Chondrocyte (in vitro differentiated cells): ENCODE measurements at regions not wholly inside any gene's neighbourhood (a gene's known extent, or its start where the extent isn't known, plus 50 kb on each side); places are given as distances from the start of the nearest gene placed in this dataset.

ENCODE experiments used
- DNase-seq: peaks from one replicate; pipeline ENCODE4 v3.0.0; 2021; ENCODE audit warnings: mixed read lengths, low spot score
- H3K27ac Mint-ChIP-seq: one replicate; pipeline ENCODE4 v1.8.0; 2021; ENCODE audit warnings: mild to moderate bottlenecking, moderate library complexity, mixed read lengths; ENCODE audit not compliant: unreplicated experiment
- H3K27me3 Mint-ChIP-seq: 2 replicates; pipeline ENCODE4 v1.8.0; 2021; ENCODE audit warnings: low read depth, mixed read lengths
- H3K36me3 Mint-ChIP-seq: 2 replicates; pipeline ENCODE4 v1.8.0; 2021; ENCODE audit warnings: low read depth, mixed read lengths
- H3K4me1 Mint-ChIP-seq: 2 replicates; pipeline ENCODE4 v1.8.0; 2021; ENCODE audit warnings: low read depth, mild to moderate bottlenecking, mixed read lengths
- H3K4me3 Mint-ChIP-seq: one replicate; pipeline ENCODE4 v1.8.0; 2021; ENCODE audit warnings: mild to moderate bottlenecking, moderate library complexity, mixed read lengths; ENCODE audit not compliant: unreplicated experiment
- H3K9me3 Mint-ChIP-seq: 2 replicates; pipeline ENCODE4 v1.8.0; 2021; ENCODE audit warnings: low read depth, mixed read lengths
- TF ChIP-seq, protein P1 (sequence below): fragments of 200-600 bp; sonication (generic); IDR thresholded peaks from 2 replicates; pipeline ENCODE4 v1.5.0; 2021; ENCODE audit warnings: antibody characterized with exemption, mild to moderate bottlenecking, moderate library complexity

DNA sequence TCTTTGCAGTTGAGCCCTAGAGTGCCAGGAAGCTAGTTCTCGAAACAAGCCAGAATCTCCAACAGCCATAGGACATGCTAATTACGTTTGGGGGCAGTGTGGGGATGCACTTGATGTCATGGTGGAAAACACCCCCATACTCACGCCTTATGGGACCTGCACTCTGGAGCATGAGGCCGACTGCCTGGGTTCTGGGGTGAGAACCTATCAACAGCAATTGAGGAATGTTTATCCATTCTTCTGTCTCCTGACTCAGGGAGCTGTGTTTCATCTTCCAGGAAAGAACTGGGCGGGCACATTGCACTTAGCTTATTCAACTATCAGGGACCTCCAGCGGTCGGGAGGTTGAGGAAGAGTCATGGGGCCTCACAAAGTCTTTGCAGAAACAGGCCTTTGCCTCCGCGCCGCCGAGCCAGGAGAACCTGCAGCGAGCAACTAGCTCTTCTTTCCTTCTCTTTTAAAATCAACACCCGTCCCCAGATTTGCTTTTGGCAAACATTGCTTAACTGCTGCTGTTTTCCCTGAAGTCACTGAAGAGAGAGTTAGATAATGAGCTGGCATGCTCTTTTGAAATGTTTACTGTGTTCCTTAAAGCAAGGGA lies 226.1 kb upstream of the DIO3 start:
- H3K27ac Mint-ChIP-seq: no peak overlapping the region
- DNase-seq: no peak
- peaks cover 55% of the 10 kb centered on the region for H3K27me3 Mint-ChIP-seq

DNA sequence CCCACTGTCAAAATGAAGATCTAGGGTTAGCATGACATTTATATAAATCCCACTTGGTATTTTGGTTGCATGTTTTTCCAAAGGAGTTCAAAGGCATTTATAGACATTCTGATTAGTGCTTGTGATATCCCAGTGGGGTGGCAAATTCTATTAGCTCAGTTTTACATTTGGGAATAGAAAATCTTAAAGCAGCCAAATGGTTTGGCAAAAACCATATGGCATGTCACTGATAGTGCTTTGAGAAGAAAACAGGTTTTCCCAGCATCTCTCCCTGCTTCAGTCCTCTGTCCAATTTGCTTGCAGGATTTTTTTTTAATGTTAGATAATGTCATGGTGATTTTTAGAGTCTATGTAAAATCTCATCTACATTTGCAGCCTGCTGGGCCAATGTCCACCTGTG lies 225.1 kb upstream of the DIO3 start:
- no peaks in the 10 kb centered on the region for H3K36me3 Mint-ChIP-seq
- H3K27me3 Mint-ChIP-seq: peaks cover 64% of the 10 kb centered on the region
- TF ChIP-seq, protein P1, sequence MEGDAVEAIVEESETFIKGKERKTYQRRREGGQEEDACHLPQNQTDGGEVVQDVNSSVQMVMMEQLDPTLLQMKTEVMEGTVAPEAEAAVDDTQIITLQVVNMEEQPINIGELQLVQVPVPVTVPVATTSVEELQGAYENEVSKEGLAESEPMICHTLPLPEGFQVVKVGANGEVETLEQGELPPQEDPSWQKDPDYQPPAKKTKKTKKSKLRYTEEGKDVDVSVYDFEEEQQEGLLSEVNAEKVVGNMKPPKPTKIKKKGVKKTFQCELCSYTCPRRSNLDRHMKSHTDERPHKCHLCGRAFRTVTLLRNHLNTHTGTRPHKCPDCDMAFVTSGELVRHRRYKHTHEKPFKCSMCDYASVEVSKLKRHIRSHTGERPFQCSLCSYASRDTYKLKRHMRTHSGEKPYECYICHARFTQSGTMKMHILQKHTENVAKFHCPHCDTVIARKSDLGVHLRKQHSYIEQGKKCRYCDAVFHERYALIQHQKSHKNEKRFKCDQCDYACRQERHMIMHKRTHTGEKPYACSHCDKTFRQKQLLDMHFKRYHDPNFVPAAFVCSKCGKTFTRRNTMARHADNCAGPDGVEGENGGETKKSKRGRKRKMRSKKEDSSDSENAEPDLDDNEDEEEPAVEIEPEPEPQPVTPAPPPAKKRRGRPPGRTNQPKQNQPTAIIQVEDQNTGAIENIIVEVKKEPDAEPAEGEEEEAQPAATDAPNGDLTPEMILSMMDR: no peak
- no peak for DNase-seq
- no peak overlapping the region for H3K4me3 Mint-ChIP-seq
- H3K9me3 Mint-ChIP-seq: no peaks in the 10 kb centered on the region
- no peaks in the 10 kb centered on the region for H3K4me1 Mint-ChIP-seq
- H3K27ac Mint-ChIP-seq: no peak overlapping the region

More for the DNA sequence above, 226.1 kb upstream of the DIO3 start:
- Mint-ChIP-seq H3K4me1 (no peaks in the 10 kb centered on the region), H3K9me3 (no peaks in the 10 kb centered on the region), H3K36me3 (no peaks in the 10 kb centered on the region), H3K4me3 (no peak overlapping the region)
- TF ChIP-seq, protein P1: no peak

DNA sequence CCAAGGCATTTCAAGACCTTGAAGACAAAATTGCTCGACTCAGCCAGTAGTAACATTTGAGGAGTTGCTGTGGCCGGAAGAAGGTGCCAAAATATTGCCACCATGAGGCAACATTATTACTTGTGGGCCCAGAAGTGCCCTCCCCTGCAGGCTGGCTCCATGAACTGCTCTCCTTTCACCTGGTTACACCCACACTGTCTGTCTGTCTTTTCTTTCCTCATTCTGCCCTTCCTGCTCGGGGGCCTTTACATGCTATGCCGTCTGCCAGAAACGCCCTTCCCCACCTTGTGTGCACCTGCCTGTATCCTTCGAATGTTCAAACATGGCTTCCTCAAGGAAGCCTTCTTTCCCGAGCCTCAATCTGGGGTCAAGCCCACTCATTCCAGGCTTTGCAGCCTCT lies 224.2 kb upstream of the DIO3 start:
- Mint-ChIP-seq H3K27me3 (peaks cover 64% of the 10 kb centered on the region), H3K9me3 (no peaks in the 10 kb centered on the region), H3K27ac (no peak overlapping the region), H3K4me3 (no peak overlapping the region), H3K4me1 (no peaks in the 10 kb centered on the region), H3K36me3 (no peaks in the 10 kb centered on the region)
- DNase-seq: no peak
- TF ChIP-seq, protein P1: no peak

DNA sequence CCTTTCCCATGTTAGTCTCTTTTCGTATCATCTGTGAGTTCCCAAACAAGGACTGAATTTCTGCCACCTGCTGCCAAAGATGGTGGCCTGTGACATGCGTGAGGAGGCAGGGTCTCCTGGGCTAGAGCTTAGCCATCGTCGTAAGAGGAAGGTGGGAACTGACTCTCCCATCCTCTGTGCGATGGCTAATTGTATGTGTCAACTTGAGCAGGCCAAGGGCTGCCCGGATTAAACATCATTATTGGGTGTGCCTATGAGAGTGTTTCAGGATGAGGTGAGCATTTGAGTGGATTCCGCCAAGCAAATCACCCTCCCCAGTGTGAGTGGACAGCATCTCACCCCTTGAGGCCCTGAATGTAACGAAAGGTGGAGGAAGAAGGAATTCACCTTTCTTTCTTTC lies 220.7 kb upstream of the DIO3 start:
- H3K4me1 Mint-ChIP-seq: no peaks in the 10 kb centered on the region
- TF ChIP-seq, protein P1: no peak

DNA sequence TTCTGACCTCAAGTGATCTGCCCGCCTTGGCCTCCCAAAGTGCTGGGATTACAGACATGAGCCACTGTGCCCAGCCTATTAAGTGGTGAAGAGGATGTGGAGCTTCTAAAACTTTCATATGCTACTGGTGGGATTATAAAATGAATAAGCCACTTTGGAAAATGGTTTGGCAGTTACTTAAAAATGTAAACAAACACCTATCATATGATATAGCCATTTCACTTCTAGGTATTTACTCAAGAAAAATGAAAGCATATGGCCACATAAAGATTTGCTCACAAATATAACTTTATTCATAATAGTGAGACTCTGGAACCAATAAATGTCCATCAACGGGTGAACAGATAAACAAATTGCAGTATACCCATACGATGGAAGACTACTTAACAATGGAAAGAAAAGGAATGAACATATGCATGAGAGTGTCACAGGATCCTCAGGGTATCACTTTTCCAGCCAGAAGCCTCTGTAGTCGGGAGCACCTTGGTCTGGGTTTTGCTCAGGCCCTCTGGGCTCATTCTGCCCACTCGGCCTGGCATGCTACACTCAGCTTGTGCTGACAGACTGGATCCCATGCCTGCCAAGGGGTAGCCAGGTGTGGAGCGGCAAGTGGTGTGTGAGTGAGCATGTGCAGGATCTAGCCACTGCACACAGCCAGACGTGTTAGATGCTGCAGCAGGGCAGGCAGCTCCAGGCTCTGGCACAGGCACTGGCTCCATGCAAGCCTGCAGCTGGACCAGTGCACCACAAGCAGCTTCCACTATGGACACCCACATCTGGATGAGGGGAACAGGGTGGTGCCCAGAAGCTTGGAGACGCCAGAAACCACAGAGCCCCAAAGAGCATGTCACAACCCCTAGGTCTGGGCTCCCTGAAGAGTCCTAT lies 213.2 kb upstream of the DIO3 start:
- H3K36me3 Mint-ChIP-seq: no peaks in the 10 kb centered on the region
- no peaks in the 10 kb centered on the region for H3K4me1 Mint-ChIP-seq
- peaks cover 28% of the 10 kb centered on the region for H3K27me3 Mint-ChIP-seq
- H3K9me3 Mint-ChIP-seq: peaks cover 6% of the 10 kb centered on the region
- TF ChIP-seq, protein P1: no peak
- H3K4me3 Mint-ChIP-seq: no peak overlapping the region
- DNase-seq: no peak
- H3K27ac Mint-ChIP-seq: no peak overlapping the region

More for the DNA sequence above, 220.7 kb upstream of the DIO3 start:
- H3K27me3 Mint-ChIP-seq: peaks cover 67% of the 10 kb centered on the region
- peaks cover 6% of the 10 kb centered on the region for H3K9me3 Mint-ChIP-seq
- H3K36me3 Mint-ChIP-seq: no peaks in the 10 kb centered on the region
- DNase-seq: no peak
- no peak overlapping the region for H3K4me3 Mint-ChIP-seq
- no peak overlapping the region for H3K27ac Mint-ChIP-seq
